GM23338 (cell line): ENCODE measurements at regions not wholly inside any gene's neighbourhood (a gene's known extent, or its start where the extent isn't known, plus 50 kb on each side); places are given as distances from the start of the nearest gene placed in this dataset.

Source experiments
- ATAC-seq: fragments of 200-7000 bp; cut with Tn5 transposase; 3 replicates; pipeline ENCODE4 v1.9.1; 2020
- DNase-seq: peaks from one replicate; pipeline ENCODE4 v3.0.0-alpha.2; 2015; ENCODE audit warnings: low spot score
- H2AFZ ChIP-seq: fragments of 200-600 bp; sonication (generic); 2 replicates; pipeline ENCODE4 v1.8.0; 2016; ENCODE audit warnings: antibody characterized with exemption, mild to moderate bottlenecking, moderate library complexity
- H3F3A ChIP-seq: fragments of 200-600 bp; sonication (generic); replicated peaks from 2 replicates; pipeline ENCODE4 v1.8.0; 2017; ENCODE audit warnings: antibody characterized with exemption, mixed run types, low read depth
- H3K27ac ChIP-seq: fragments of 200-600 bp; sonication (generic); 2 replicates; pipeline ENCODE4 v1.6.1; 2016; ENCODE audit warnings: low read depth
- H3K27me3 ChIP-seq: fragments of 200-600 bp; sonication (generic); 2 replicates; pipeline ENCODE4 v1.8.0; 2016; ENCODE audit warnings: mild to moderate bottlenecking, mixed run types, moderate library complexity; ENCODE audit not compliant: insufficient read depth
- H3K36me3 ChIP-seq: fragments of 200-600 bp; sonication (generic); 2 replicates; pipeline ENCODE4 v1.8.0; 2016; ENCODE audit warnings: mild to moderate bottlenecking; ENCODE audit not compliant: insufficient read depth
- H3K4me1 ChIP-seq: fragments of 200-600 bp; sonication (generic); 2 replicates; pipeline ENCODE4 v1.8.0; 2016; ENCODE audit warnings: mild to moderate bottlenecking, moderate library complexity; ENCODE audit not compliant: insufficient read depth
- H3K4me2 ChIP-seq: fragments of 200-600 bp; sonication (generic); 2 replicates; pipeline ENCODE4 v1.7.1; 2017; ENCODE audit warnings: mixed run types
- H3K4me3 ChIP-seq: fragments of 200-600 bp; sonication (generic); 2 replicates; pipeline ENCODE4 v1.6.1; 2016; ENCODE audit warnings: mixed run types
- H3K79me2 ChIP-seq: fragments of 200-600 bp; sonication (generic); replicated peaks from 2 replicates; pipeline ENCODE4 v1.8.0; 2017; ENCODE audit warnings: mild to moderate bottlenecking; ENCODE audit not compliant: insufficient read depth
- H3K9me2 ChIP-seq: fragments of 200-600 bp; sonication (generic); 2 replicates; pipeline ENCODE4 v1.8.0; 2017; ENCODE audit not compliant: insufficient read depth
- H4K20me1 ChIP-seq: fragments of 200-600 bp; sonication (generic); replicated peaks from 2 replicates; pipeline ENCODE4 v1.8.0; 2017; ENCODE audit warnings: mild to moderate bottlenecking; ENCODE audit not compliant: insufficient read depth
- H3K27ac Mint-ChIP-seq: 2 replicates; pipeline ENCODE4 v1.8.0; 2020; ENCODE audit warnings: inconsistent platforms, mild to moderate bottlenecking, moderate library complexity, mixed read lengths
- H3K27me3 Mint-ChIP-seq: 3 replicates; pipeline ENCODE4 v1.8.0; 2022; ENCODE audit warnings: low read depth, mild to moderate bottlenecking, moderate library complexity, mixed read lengths, inconsistent platforms; ENCODE audit not compliant: insufficient read depth, poor library complexity
- H3K36me3 Mint-ChIP-seq: 3 replicates; pipeline ENCODE4 v1.8.0; 2021; ENCODE audit warnings: low read depth, mild to moderate bottlenecking, inconsistent platforms, moderate library complexity, mixed read lengths
- H3K4me1 Mint-ChIP-seq: 3 replicates; pipeline ENCODE4 v1.8.0; 2020; ENCODE audit warnings: mild to moderate bottlenecking, inconsistent platforms, mixed read lengths
- H3K4me3 Mint-ChIP-seq: 3 replicates; pipeline ENCODE4 v1.8.0; 2021; ENCODE audit warnings: moderate library complexity, mild to moderate bottlenecking, inconsistent platforms, mixed read lengths
- H3K9me3 Mint-ChIP-seq: 3 replicates; pipeline ENCODE4 v1.8.0; 2020; ENCODE audit warnings: moderate library complexity, mild to moderate bottlenecking, inconsistent platforms, mixed read lengths
- CREB1 ChIP-seq: fragments of 250-450 bp; sonication (Bioruptor Pico); IDR thresholded peaks from 2 replicates; pipeline ENCODE4 v1.5.0; 2020; ENCODE audit warnings: low read depth, mild to moderate bottlenecking, moderate library complexity
- EZH2 ChIP-seq: fragments of 200-600 bp; sonication (generic); IDR thresholded peaks from one replicate; pipeline ENCODE4 v1.8.0; 2017; ENCODE audit warnings: antibody characterized with exemption, mild to moderate bottlenecking, low read depth; ENCODE audit not compliant: unreplicated experiment
- EZH2phosphoT487 ChIP-seq: fragments of 200-600 bp; sonication (generic); IDR thresholded peaks from one replicate; pipeline ENCODE4 v1.8.1; 2018; ENCODE audit warnings: antibody characterized with exemption; ENCODE audit not compliant: unreplicated experiment
- JUNB ChIP-seq: IDR thresholded peaks from one replicate; pipeline ENCODE4 v1.6.1; 2016; ENCODE audit warnings: antibody characterized with exemption; ENCODE audit not compliant: unreplicated experiment
- POLR2AphosphoS5 ChIP-seq: IDR thresholded peaks from 2 replicates; pipeline ENCODE4 v1.6.1; 2016; ENCODE audit warnings: antibody characterized with exemption, low read depth
- STAT1 ChIP-seq: IDR thresholded peaks from one replicate; pipeline ENCODE4 v1.6.1; 2016; ENCODE audit warnings: antibody characterized with exemption; ENCODE audit not compliant: unreplicated experiment
- ZNF331 ChIP-seq: fragments of 250-450 bp; sonication (Bioruptor Pico); IDR thresholded peaks from 2 replicates; pipeline ENCODE4 v1.5.0; 2020; ENCODE audit warnings: low read depth, mild to moderate bottlenecking, moderate library complexity
- TF ChIP-seq, protein P1 (sequence below): fragments of 250-450 bp; sonication (Bioruptor Pico); IDR thresholded peaks from 2 replicates; pipeline ENCODE4 v1.5.0; 2020; ENCODE audit warnings: mild to moderate bottlenecking, moderate library complexity

DNA sequence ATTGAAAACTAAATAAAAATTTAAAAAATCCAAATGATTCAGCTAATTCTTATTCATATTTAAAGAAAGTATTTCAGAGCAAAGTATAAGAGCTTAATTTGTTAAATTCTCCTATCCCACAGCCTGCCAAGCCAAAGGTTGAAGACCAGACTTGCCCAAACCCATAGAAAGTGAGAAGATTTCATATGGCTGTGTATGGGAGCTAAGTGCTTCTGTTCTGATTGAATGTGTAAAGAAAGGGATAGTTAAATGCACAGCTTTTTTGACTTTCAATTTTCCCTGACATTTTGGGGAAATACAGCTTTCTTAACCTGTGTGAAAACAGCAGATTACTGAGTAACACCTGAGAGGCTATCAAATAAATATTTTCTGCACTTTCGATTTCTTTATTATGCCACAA lies 125.0 kb upstream of the MTAP start:
- DNase-seq (no peak), ATAC-seq (no peak)
- Histone ChIP-seq H3K4me1 (no peaks in the 10 kb centered on the region), H3K36me3 (no peaks in the 10 kb centered on the region), H3K27me3 (no peaks in the 10 kb centered on the region), H3K27ac (no peak overlapping the region), H3K79me2 (no peaks in the 10 kb centered on the region), H4K20me1 (no peaks in the 10 kb centered on the region), H3F3A (no peaks in the 10 kb centered on the region), H3K4me2 (no peak overlapping the region), H2AFZ (0 out of 2 replicates have a peak overlapping the region, but pooled peaks have one; percentile 15), H3K9me2 (no peaks in the 10 kb centered on the region), H3K4me3 (no peak overlapping the region)
- Mint-ChIP-seq H3K36me3 (no peaks in the 10 kb centered on the region), H3K27me3 (peaks cover under 1% of the 10 kb centered on the region), H3K4me3 (no peak overlapping the region), H3K27ac (no peak overlapping the region), H3K9me3 (no peaks in the 10 kb centered on the region), H3K4me1 (peaks cover 3% of the 10 kb centered on the region; the same call in 2 of the 3 replicates)
- TF ChIP-seq CREB1 (CRISPR knock-in tag) (no peak), EZH2phosphoT487 (no peak)

DNA sequence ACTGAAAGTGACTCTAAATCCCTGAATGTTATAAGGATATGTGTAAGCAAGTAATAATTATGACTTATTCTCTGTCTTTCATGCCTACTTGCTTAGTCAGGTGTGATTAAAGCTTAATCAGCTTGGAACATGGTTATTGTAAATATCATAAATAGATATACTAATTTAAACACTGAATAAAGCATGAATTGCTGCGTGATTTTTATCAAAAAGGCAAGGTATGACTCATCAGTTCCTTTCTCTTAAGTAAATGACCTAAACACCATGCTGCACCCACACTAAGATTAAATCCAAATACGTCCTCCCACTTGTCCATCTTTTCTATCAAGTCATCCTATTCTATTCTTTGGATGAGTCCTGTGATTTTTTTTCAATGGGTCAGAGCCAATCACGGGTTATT lies 124.6 kb upstream of the MTAP start:
- no peak overlapping the region for H3K27ac ChIP-seq

More for the DNA sequence above, 124.6 kb upstream of the MTAP start:
- ATAC-seq (no peak), DNase-seq (no peak)
- no peaks in the 10 kb centered on the region for H3K27me3 ChIP-seq
- H3K4me3 Mint-ChIP-seq = no peak overlapping the region
- no peaks in the 10 kb centered on the region for H3K79me2 ChIP-seq
- 0 out of 2 replicates have a peak overlapping the region, but pooled peaks have one; percentile 15 for H2AFZ ChIP-seq
- H3K36me3 Mint-ChIP-seq = no peaks in the 10 kb centered on the region
- H3K9me2 ChIP-seq = no peaks in the 10 kb centered on the region
- no peaks in the 10 kb centered on the region for H3K36me3 ChIP-seq
- H3K4me1 Mint-ChIP-seq = no peaks in the 10 kb centered on the region
- no peak overlapping the region for H3K4me2 ChIP-seq
- no peak overlapping the region for H3K27ac Mint-ChIP-seq
- no peaks in the 10 kb centered on the region for H3K9me3 Mint-ChIP-seq
- no peak for TF ChIP-seq EZH2
- no peak for TF ChIP-seq POLR2AphosphoS5
- no peak for TF ChIP-seq JUNB
- no peak for TF ChIP-seq STAT1
- no peak for TF ChIP-seq ZNF331
- TF ChIP-seq, protein P1, sequence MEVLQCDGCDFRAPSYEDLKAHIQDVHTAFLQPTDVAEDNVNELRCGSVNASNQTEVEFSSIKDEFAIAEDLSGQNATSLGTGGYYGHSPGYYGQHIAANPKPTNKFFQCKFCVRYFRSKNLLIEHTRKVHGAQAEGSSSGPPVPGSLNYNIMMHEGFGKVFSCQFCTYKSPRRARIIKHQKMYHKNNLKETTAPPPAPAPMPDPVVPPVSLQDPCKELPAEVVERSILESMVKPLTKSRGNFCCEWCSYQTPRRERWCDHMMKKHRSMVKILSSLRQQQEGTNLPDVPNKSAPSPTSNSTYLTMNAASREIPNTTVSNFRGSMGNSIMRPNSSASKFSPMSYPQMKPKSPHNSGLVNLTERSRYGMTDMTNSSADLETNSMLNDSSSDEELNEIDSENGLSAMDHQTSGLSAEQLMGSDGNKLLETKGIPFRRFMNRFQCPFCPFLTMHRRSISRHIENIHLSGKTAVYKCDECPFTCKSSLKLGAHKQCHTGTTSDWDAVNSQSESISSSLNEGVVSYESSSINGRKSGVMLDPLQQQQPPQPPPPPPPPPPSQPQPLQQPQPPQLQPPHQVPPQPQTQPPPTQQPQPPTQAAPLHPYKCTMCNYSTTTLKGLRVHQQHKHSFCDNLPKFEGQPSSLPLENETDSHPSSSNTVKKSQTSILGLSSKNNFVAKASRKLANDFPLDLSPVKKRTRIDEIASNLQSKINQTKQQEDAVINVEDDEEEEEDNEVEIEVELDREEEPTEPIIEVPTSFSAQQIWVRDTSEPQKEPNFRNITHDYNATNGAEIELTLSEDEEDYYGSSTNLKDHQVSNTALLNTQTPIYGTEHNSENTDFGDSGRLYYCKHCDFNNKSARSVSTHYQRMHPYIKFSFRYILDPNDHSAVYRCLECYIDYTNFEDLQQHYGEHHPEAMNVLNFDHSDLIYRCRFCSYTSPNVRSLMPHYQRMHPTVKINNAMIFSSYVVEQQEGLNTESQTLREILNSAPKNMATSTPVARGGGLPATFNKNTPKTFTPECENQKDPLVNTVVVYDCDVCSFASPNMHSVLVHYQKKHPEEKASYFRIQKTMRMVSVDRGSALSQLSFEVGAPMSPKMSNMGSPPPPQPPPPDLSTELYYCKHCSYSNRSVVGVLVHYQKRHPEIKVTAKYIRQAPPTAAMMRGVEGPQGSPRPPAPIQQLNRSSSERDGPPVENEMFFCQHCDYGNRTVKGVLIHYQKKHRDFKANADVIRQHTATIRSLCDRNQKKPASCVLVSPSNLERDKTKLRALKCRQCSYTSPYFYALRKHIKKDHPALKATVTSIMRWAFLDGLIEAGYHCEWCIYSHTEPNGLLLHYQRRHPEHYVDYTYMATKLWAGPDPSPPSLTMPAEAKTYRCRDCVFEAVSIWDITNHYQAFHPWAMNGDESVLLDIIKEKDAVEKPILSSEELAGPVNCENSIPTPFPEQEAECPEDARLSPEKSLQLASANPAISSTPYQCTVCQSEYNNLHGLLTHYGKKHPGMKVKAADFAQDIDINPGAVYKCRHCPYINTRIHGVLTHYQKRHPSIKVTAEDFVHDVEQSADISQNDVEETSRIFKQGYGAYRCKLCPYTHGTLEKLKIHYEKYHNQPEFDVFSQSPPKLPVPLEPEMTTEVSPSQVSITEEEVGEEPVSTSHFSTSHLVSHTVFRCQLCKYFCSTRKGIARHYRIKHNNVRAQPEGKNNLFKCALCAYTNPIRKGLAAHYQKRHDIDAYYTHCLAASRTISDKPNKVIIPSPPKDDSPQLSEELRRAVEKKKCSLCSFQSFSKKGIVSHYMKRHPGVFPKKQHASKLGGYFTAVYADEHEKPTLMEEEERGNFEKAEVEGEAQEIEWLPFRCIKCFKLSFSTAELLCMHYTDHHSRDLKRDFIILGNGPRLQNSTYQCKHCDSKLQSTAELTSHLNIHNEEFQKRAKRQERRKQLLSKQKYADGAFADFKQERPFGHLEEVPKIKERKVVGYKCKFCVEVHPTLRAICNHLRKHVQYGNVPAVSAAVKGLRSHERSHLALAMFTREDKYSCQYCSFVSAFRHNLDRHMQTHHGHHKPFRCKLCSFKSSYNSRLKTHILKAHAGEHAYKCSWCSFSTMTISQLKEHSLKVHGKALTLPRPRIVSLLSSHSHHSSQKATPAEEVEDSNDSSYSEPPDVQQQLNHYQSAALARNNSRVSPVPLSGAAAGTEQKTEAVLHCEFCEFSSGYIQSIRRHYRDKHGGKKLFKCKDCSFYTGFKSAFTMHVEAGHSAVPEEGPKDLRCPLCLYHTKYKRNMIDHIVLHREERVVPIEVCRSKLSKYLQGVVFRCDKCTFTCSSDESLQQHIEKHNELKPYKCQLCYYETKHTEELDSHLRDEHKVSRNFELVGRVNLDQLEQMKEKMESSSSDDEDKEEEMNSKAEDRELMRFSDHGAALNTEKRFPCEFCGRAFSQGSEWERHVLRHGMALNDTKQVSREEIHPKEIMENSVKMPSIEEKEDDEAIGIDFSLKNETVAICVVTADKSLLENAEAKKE (CRISPR knock-in tag) = no peak
- no peaks in the 10 kb centered on the region for H4K20me1 ChIP-seq
- no peaks in the 10 kb centered on the region for H3K27me3 Mint-ChIP-seq
- no peak overlapping the region for H3K4me3 ChIP-seq
- H3F3A ChIP-seq = no peaks in the 10 kb centered on the region
- H3K4me1 ChIP-seq = no peaks in the 10 kb centered on the region
